Loucy (cell line): ENCODE measurements at regions not wholly inside any gene's neighbourhood (a gene's known extent, or its start where the extent isn't known, plus 50 kb on each side); places are given as distances from the start of the nearest gene placed in this dataset.

ENCODE experiments used
- CTCF ChIP-seq: fragments of 200-600 bp; sonication (generic); conservative IDR thresholded peaks from 2 replicates; pipeline ENCODE4 v1.5.1; 2014; ENCODE audit warnings: mild to moderate bottlenecking, antibody characterized with exemption, low read length
- EZH2phosphoT487 ChIP-seq: fragments of 200-600 bp; IDR thresholded peaks from 2 replicates; pipeline ENCODE4 v1.6.1; 2018; ENCODE audit warnings: antibody characterized with exemption, mild to moderate bottlenecking, moderate library complexity, borderline replicate concordance

- TF ChIP-seq CTCF, result no peak
- TF ChIP-seq EZH2phosphoT487, result no peak
Observed at GRCh38 chr7:22578007-22578733, 78.2 kb upstream of the STEAP1B start.
